ENCODE measurements at regions not wholly inside any gene's neighbourhood (a gene's known extent, or its start where the extent isn't known, plus 50 kb on each side); places are given as distances from the start of the nearest gene placed in this dataset.
"Not testable (repeated sequence)": the region's sequence is repeated elsewhere in the genome, so short reads cannot be mapped to it uniquely, and the experiment has no call there.

DNA sequence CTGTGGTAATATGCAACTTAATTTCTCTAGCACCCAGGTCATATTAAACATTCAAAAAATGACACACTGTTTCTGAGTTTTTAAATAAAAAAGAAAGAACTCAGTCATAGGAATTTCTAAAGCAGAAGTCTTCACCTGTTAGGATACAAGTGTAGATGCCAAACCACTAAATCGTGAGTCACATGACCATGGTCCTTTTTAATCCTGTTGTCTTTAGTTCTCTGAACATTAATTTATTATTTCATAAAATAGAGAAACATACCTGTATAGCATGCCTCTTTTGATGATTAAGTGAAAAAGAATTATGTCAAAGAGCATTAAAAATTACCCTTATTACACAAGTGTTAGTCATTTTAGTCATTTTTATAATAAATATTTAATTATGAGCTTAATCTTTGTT lies 398.8 kb downstream of the CCDC85A start:
- Histone ChIP-seq H3K27ac (no peak overlapping the region), H3K9me3 (no peaks in the 10 kb centered on the region), H3K4me1 (no peaks in the 10 kb centered on the region), H3K4me3 (no peak overlapping the region), H3K36me3 (no peaks in the 10 kb centered on the region), H3K27me3 (no peaks in the 10 kb centered on the region)
- TF ChIP-seq POLR2A (IDR thresholded peaks at IDR 0.05), result no peak
- TF ChIP-seq, protein P1, sequence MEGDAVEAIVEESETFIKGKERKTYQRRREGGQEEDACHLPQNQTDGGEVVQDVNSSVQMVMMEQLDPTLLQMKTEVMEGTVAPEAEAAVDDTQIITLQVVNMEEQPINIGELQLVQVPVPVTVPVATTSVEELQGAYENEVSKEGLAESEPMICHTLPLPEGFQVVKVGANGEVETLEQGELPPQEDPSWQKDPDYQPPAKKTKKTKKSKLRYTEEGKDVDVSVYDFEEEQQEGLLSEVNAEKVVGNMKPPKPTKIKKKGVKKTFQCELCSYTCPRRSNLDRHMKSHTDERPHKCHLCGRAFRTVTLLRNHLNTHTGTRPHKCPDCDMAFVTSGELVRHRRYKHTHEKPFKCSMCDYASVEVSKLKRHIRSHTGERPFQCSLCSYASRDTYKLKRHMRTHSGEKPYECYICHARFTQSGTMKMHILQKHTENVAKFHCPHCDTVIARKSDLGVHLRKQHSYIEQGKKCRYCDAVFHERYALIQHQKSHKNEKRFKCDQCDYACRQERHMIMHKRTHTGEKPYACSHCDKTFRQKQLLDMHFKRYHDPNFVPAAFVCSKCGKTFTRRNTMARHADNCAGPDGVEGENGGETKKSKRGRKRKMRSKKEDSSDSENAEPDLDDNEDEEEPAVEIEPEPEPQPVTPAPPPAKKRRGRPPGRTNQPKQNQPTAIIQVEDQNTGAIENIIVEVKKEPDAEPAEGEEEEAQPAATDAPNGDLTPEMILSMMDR (IDR thresholded peaks at IDR 0.05), result no peak
- DNase-seq, result no peak

DNA sequence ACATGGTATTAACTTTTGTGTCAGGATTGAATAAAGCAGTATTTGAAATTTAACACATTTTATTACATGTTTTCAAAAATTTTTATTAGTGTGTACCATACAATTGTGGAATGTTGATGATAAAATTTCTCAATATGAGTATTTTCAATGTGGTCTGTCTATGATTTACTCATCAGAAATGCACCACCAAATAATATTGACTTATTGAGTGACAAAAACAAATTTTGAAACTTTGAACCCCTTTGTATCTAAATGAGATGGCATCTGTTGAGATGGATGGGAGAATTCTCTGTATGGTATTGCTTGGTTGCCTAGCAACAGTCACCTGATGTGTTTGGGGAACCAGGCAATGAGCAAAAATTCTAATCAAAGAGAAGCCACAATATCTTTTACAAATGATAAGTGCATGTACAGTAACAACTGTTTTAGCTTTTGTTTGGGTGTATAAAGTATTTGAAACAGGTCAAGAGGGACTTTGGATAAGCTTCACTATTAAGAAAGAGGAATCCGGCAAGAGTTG lies 400.1 kb downstream of the CCDC85A start:
- H3K4me1 ChIP-seq, result no peaks in the 10 kb centered on the region
- TF ChIP-seq, protein P1 (IDR thresholded peaks at IDR 0.05), result no peak
- no peak for TF ChIP-seq POLR2A (IDR thresholded peaks at IDR 0.05)
- no peaks in the 10 kb centered on the region for H3K9me3 ChIP-seq
- H3K36me3 ChIP-seq, result no peaks in the 10 kb centered on the region
- no peak overlapping the region for H3K27ac ChIP-seq
- H3K27me3 ChIP-seq, result no peaks in the 10 kb centered on the region
- DNase-seq, result no peak
- no peak overlapping the region for H3K4me3 ChIP-seq

DNA sequence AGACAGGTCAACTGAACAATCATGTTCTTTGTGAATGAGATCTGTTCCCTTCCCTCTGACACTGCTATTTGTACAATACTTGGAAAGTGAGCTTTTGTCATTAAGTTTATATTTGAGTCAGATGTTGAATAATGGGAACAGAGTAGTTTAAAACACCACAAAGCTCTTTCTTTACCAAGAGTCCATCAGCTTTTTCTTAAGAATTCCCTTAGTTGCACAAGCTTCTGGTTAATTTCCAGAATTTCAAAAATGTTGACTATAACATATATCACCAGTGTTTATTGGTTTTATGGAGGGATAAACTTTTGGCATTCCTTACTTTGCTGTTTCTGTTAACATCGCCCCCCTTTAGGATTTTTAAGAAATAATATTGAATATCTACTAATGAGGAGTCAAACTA lies 403.7 kb downstream of the CCDC85A start:
- TF ChIP-seq, protein P1 (IDR thresholded peaks at IDR 0.05), result no peak
- no peaks in the 10 kb centered on the region for H3K9me3 ChIP-seq
- no peak overlapping the region for H3K27ac ChIP-seq
- H3K4me3 ChIP-seq, result no peak overlapping the region
- no peak for DNase-seq
- H3K36me3 ChIP-seq, result no peaks in the 10 kb centered on the region
- no peaks in the 10 kb centered on the region for H3K27me3 ChIP-seq
- no peaks in the 10 kb centered on the region for H3K4me1 ChIP-seq

DNA sequence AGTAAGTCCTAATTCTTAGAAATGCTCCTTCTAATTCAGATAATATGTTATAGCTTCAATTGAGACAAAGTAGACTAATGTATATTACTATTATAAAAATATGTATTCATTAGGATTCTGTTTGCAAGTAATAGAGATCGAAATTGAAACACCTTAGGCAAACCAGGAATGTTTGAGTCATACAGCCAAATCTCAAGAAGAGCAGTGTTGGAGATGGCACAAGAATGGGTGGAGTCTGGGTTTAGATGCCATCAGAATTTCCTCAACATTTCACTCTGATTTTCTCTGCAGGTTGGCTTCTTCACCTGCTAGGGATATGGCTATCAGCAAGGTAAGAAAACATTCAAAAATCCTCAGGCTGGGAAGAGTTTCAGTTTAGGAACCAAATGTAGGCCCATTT lies 405.4 kb downstream of the CCDC85A start:
- Histone ChIP-seq H3K27me3 (no peaks in the 10 kb centered on the region), H3K9me3 (no peaks in the 10 kb centered on the region), H3K4me3 (no peak overlapping the region), H3K4me1 (no peaks in the 10 kb centered on the region), H3K36me3 (no peaks in the 10 kb centered on the region), H3K27ac (no peak overlapping the region)
- no peak for TF ChIP-seq POLR2A (IDR thresholded peaks at IDR 0.05)
- TF ChIP-seq, protein P1 (IDR thresholded peaks at IDR 0.05), result no peak
- DNase-seq, result no peak

DNA sequence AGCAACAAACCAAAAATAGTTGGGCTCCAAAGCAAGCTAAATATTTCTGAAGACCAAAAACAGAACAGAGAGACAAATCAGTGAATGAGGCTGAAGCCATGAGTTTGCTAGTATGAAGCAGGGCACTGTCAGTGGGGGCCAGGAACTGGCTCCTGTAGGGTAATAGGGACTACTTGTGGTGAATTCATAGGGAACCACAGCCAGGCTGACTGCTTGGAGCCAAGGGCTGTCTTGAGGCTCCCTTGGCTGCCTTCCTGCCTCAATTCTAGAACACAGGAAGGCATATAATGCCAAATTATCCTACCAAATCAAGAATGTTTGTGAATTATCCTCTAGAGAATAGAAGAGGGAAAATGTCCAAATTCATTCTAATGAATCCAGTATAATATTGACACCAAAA lies 406.0 kb downstream of the CCDC85A start:
- no peak for DNase-seq
- TF ChIP-seq, protein P1 (IDR thresholded peaks at IDR 0.05), result no peak
- no peak for TF ChIP-seq POLR2A (IDR thresholded peaks at IDR 0.05)

DNA sequence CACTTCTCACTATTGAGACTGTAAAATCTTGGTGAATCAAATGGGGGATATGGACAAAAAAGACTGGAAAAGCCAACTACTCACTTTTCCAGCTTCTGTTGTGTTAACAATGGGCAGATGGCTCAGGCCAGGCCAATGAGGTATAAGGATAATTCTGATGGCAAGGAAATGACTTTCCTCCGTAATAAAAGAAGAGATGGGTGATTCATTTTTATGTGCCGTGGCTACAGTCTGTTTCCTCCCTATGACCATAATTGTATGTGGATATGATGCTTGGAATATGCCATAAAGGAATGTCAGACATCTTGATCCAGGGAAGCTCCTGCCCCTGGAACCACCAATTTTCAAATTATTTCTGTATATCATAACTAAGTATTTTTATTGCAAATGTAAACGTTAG lies 406.8 kb downstream of the CCDC85A start:
- Histone ChIP-seq H3K4me1 (no peaks in the 10 kb centered on the region), H3K9me3 (no peaks in the 10 kb centered on the region), H3K4me3 (no peak overlapping the region), H3K27ac (no peak overlapping the region), H3K36me3 (no peaks in the 10 kb centered on the region), H3K27me3 (no peaks in the 10 kb centered on the region)
- TF ChIP-seq POLR2A (IDR thresholded peaks at IDR 0.05), result no peak
- TF ChIP-seq, protein P1 (IDR thresholded peaks at IDR 0.05), result no peak
- no peak for DNase-seq

More for the DNA sequence above, 406.0 kb downstream of the CCDC85A start:
- Histone ChIP-seq H3K4me3 (no peak overlapping the region), H3K27ac (no peak overlapping the region), H3K4me1 (no peaks in the 10 kb centered on the region), H3K27me3 (no peaks in the 10 kb centered on the region), H3K36me3 (no peaks in the 10 kb centered on the region), H3K9me3 (no peaks in the 10 kb centered on the region)

DNA sequence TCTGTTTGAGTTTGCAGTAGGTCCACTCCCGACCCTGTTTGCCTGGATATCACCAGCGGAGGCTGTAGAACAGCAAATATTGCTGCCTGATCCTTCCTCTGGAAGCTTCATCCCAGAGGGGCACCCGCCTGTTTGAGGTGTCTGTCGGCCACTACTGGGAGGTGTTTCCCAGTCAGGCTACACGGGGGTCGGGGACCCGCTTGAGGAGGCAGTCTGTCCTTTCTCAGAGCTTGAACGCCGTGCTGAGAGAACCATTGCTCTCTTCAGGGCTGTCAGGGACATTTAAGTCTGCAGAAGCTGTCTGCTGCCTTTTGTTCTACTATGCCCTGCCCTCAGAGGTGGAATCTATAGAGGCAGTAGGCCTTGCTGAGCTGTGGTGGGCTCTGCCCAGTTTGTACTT lies 422.3 kb downstream of the CCDC85A start:
- H3K36me3 ChIP-seq, DNase-seq, H3K4me3 ChIP-seq, H3K4me1 ChIP-seq, H3K27me3 ChIP-seq, H3K9me3 ChIP-seq, H3K27ac ChIP-seq: not testable (repeated sequence)
